ENCODE measurements at regions not wholly inside any gene's neighbourhood (a gene's known extent, or its start where the extent isn't known, plus 50 kb on each side); places are given as distances from the start of the nearest gene placed in this dataset.

DNA sequence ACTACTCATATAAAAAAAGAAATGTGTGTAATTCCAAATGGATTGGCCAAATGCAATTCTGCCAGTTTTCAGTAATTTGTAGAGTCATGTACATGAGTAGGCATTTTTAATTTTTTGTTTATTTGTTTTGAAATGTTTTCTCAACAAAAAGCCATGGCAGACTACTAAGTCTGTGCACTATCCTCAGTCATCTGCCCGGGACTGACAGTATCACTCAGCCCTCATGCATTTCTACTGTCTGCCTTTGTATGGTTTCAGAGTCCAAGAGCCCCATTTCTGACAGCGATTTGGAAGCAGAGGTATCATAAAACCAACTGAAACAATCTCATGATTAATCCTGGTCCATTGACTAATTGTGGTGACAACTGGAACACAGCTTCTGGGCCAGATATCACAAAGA, 109.9 kb upstream of the NYAP2 start:
- no peak for TF ChIP-seq CTCF (IDR thresholded peaks at IDR 0.05)
- TF ChIP-seq ZFX (IDR thresholded peaks at IDR 0.05; ENCODE audit: borderline replicate concordance), result no peak
- no peak overlapping the region for H3K27ac ChIP-seq

- TF ChIP-seq ZFX (IDR thresholded peaks at IDR 0.05; ENCODE audit: borderline replicate concordance), result no peak
- no peak for TF ChIP-seq CTCF (IDR thresholded peaks at IDR 0.05)
- H3K27ac ChIP-seq, result no peak overlapping the region
Measured at GRCh38 chr2:225288986-225289385, 110.5 kb upstream of the NYAP2 start.

DNA sequence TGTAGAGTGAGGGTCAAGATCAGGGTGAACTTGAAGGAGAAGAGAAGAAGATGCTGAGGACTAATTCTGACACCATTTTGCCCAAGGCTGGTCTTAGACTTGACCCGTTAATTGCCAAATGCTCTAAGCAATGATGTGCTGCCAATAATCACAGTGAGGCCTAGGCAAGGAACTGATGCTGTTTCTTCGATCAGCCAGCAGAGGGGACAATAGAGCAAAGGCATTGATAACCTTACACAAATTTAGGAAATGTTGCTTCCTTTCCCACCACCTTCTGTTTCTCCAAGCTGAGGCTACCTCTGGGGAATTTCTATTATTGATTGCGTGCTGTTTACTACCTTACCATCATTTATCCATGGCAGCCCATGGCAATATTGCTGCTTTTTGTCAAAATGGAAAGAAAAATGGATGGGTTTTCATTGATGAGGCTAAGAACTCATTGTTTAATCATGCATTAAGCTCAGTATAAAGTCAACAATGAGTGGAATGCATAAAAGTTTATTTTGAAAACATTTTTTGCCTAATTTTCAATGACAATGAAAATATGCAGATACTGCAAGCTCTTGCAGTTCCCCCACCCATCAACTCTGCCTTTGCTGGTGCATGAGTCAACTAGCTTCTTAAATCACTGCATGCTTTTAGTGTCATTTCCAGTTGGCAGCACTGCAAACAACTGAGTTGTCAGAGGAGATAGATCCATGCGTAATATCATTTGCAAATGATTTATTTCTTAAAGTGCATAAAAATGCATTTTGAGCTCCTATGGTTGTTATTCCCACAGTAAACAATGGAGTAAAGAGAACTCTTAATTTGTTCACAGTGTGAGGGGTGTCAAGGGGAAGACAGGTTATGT, 116.4 kb upstream of the NYAP2 start:
- TF ChIP-seq CTCF (IDR thresholded peaks at IDR 0.05) (peak; percentile 86), ZFX (IDR thresholded peaks at IDR 0.05; ENCODE audit: borderline replicate concordance) (no peak)
- H3K27ac ChIP-seq, result no peak overlapping the region

- no peak overlapping the region for H3K27ac ChIP-seq
- TF ChIP-seq ZFX (IDR thresholded peaks at IDR 0.05; ENCODE audit: borderline replicate concordance) (no peak), CTCF (IDR thresholded peaks at IDR 0.05) (no peak)
Measured at GRCh38 chr2:225276207-225276606, 123.3 kb upstream of the NYAP2 start.

DNA sequence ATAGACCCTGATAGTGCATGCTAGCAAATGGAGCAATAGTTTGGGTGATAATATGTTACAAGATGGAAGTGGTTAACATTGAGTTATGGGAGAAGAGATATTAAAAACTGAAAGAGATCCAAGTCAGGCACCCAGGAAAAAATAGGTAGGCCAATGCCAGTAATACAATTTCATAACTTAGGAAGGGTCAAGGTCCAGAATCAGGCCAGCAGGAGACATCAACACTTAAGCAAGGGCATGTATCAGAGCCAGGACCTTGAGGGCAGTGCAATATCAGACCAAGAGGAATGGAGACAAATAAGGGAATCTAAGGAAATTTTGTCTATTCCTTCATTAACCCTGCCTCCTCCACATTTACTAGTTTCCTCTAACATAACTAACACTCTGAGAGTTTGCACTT, 124.1 kb upstream of the NYAP2 start:
- TF ChIP-seq ZFX (IDR thresholded peaks at IDR 0.05; ENCODE audit: borderline replicate concordance) (no peak), CTCF (IDR thresholded peaks at IDR 0.05) (no peak)
- 0 out of 2 replicates have a peak overlapping the region, but pooled peaks have one; percentile 0 for H3K27ac ChIP-seq

DNA sequence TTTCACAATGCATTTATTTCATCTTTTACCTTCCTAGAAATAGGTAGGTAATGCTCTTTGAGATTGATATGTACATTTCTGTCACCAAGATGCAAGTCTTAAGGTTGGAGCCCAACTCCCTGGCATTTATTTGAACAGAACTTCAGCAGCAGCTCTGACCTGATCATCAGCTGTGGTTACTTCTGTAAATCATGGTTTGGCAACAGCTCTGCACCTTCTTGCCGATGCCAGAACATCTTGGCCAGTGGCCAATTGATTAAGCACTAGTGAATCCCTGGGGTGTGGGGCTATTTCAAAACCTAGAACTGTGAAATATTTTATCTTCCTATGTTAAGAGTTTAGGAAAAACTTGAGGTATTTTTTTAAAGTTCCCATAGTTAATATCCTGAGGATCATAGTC, 124.8 kb upstream of the NYAP2 start:
- no peak overlapping the region for H3K27ac ChIP-seq
- TF ChIP-seq ZFX (IDR thresholded peaks at IDR 0.05; ENCODE audit: borderline replicate concordance) (no peak), CTCF (IDR thresholded peaks at IDR 0.05) (no peak)

DNA sequence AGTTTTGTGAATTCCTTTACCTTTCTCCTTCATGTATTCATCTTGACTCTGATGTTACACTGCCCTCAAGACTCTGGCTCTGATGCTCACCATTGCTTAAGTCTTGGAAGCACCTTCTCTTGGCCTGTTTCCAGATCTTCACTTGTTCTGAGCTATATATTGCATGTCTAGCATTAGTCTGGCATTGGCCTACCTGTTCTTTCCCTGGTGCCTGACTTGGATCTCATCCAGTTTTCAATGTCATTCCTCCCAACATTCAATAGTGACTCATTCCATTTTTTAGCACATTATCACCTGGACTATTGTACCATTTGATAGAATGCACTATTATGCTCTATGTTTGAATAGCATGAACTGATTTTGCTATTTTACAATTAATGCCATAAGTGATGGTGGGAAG, 127.3 kb upstream of the NYAP2 start:
- no peak overlapping the region for H3K27ac ChIP-seq
- no peak for TF ChIP-seq ZFX (IDR thresholded peaks at IDR 0.05; ENCODE audit: borderline replicate concordance)
- TF ChIP-seq CTCF (IDR thresholded peaks at IDR 0.05), result no peak

All from 22Rv1 (cell line).